Body of pancreas (tissue), 4 donors: ENCODE measurements at regions not wholly inside any gene's neighbourhood (a gene's known extent, or its start where the extent isn't known, plus 50 kb on each side); places are given as distances from the start of the nearest gene placed in this dataset.

Experiments
- POLR2A ChIP-seq, 3 donors: fragments of 450-650 bp; IDR thresholded peaks; one replicate each; pipeline ENCODE4 v1.6.1; 2016; ENCODE audit warnings: antibody characterized with exemption in 3 of 3, mild to moderate bottlenecking in 2 of 3
- TF ChIP-seq, protein P1 (sequence below), 7 experiments: fragments of 450-650 bp in 4 of 7; fragments of 200-600 bp in 3 of 7; sonication (generic) in 3 of 7; IDR thresholded peaks; one replicate each; pipeline ENCODE4 v1.5.1; 2016 to 2019; ENCODE audit warnings: antibody characterized with exemption in 7 of 7

DNA sequence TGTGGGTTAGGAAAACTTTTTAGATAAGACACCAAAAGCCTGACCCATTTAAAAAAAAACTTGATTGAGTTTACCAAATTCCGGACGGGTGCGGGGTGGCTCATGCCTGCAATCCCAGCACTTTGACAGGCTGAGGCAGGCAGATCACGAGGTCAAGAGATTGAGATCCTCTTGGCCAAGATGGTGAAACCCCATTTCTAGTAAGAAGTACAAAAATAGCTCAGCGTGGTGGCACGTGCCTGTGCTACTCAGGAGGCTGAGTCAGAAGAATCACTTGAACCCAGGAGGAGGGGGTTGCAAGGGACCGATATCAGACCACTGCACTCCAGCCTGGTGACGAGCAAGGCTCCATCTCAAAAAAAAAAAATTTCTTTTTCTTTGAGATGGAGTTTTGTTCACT, 307.8 kb upstream of the USP9Y start:
- TF ChIP-seq, protein P1, sequence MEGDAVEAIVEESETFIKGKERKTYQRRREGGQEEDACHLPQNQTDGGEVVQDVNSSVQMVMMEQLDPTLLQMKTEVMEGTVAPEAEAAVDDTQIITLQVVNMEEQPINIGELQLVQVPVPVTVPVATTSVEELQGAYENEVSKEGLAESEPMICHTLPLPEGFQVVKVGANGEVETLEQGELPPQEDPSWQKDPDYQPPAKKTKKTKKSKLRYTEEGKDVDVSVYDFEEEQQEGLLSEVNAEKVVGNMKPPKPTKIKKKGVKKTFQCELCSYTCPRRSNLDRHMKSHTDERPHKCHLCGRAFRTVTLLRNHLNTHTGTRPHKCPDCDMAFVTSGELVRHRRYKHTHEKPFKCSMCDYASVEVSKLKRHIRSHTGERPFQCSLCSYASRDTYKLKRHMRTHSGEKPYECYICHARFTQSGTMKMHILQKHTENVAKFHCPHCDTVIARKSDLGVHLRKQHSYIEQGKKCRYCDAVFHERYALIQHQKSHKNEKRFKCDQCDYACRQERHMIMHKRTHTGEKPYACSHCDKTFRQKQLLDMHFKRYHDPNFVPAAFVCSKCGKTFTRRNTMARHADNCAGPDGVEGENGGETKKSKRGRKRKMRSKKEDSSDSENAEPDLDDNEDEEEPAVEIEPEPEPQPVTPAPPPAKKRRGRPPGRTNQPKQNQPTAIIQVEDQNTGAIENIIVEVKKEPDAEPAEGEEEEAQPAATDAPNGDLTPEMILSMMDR (IDR thresholded peaks at IDR 0.05), result no peak
- TF ChIP-seq POLR2A (IDR thresholded peaks at IDR 0.05), result no peak
